HEK293 (cell line): ENCODE measurements at regions not wholly inside any gene's neighbourhood (a gene's known extent, or its start where the extent isn't known, plus 50 kb on each side); places are given as distances from the start of the nearest gene placed in this dataset.
A peak's percentile ranks its signal among the peaks of the same experiment; 100 is the strongest.

Experiments
- CTCF ChIA-PET: fragments of 350-600 bp; formaldehyde crosslinking; extraction: SDS; loops from one replicate; lab custom pipeline; 2021; ENCODE audit warnings: antibody characterized with exemption; lab: Yijun Ruan, JAX
- POLR2A ChIA-PET: fragments of 300-600 bp; formaldehyde crosslinking; extraction: SDS; loops from one replicate; lab custom pipeline; 2020; ENCODE audit warnings: antibody characterized with exemption, inconsistent platforms; lab: Yijun Ruan, JAX
- H3K27ac ChIP-seq: fragments of 200-500 bp; sonication (Bioruptor generic); 2 replicates; pipeline ENCODE4 v1.5.1; 2014; ENCODE audit warnings: low read depth, low read length, control low read depth, inconsistent platforms; ENCODE audit errors: extremely low read depth
- H3K36me3 ChIP-seq, 2 experiments: fragments of 200-500 bp in 1 of 2; sonication (Bioruptor generic) in 1 of 2; 1 replicate in 1 of 2; 2 replicates in 1 of 2; pipeline ENCODE4 v1.5.1; 2014 to 2017; ENCODE audit warnings: inconsistent platforms in 2 of 2, low read length in 2 of 2; ENCODE audit not compliant: control insufficient read depth in 2 of 2, insufficient read depth in 1 of 2
- H3K4me1 ChIP-seq: fragments of 200-500 bp; sonication (Bioruptor generic); 2 replicates; pipeline ENCODE4 v1.5.1; 2014; ENCODE audit warnings: mild to moderate bottlenecking, low read length, inconsistent platforms; ENCODE audit not compliant: control insufficient read depth, insufficient read depth
- H3K4me3 ChIP-seq: 2 replicates; pipeline ENCODE4 v1.5.1; 2011; ENCODE audit warnings: low read depth, mild to moderate bottlenecking, control low read depth, low read length, moderate library complexity
- H3K9me3 ChIP-seq: fragments of 200-500 bp; sonication (Bioruptor generic); 2 replicates; pipeline ENCODE4 v1.5.1; 2014; ENCODE audit warnings: low read depth, low read length, inconsistent platforms; ENCODE audit not compliant: control insufficient read depth, insufficient read depth
- INSM2 ChIP-seq: fragments of 450-650 bp; formaldehyde crosslinking; IDR thresholded peaks from 2 replicates; pipeline ENCODE4 v1.5.1; 2016; ENCODE audit warnings: missing biosample characterization, missing genetic modification characterization
- PRDM1 ChIP-seq: fragments of 450-650 bp; formaldehyde crosslinking; IDR thresholded peaks from 2 replicates; pipeline ENCODE4; 2016; ENCODE audit warnings: missing biosample characterization, missing genetic modification characterization
- REPIN1 ChIP-seq: fragments of 450-650 bp; formaldehyde crosslinking; IDR thresholded peaks from 2 replicates; pipeline ENCODE4 v1.5.1; 2017; ENCODE audit warnings: missing biosample characterization, missing genetic modification characterization, low read depth
- SCRT2 ChIP-seq: fragments of 450-650 bp; formaldehyde crosslinking; IDR thresholded peaks from 2 replicates; pipeline ENCODE4 v1.5.1; 2016; ENCODE audit warnings: missing biosample characterization, missing genetic modification characterization
- TSHZ1 ChIP-seq: fragments of 450-650 bp; formaldehyde crosslinking; IDR thresholded peaks from 2 replicates; pipeline ENCODE4 v1.5.1; 2016; ENCODE audit warnings: missing biosample characterization, missing genetic modification characterization, borderline replicate concordance
- ZBTB1 ChIP-seq: fragments of 450-650 bp; formaldehyde crosslinking; IDR thresholded peaks from 2 replicates; pipeline ENCODE4 v1.5.1; 2016; ENCODE audit warnings: missing biosample characterization, missing genetic modification characterization
- ZBTB49 ChIP-seq: fragments of 450-650 bp; formaldehyde crosslinking; IDR thresholded peaks from 2 replicates; pipeline ENCODE4 v1.5.1; 2016; ENCODE audit warnings: missing biosample characterization, missing genetic modification characterization, low read depth
- ZFP3 ChIP-seq: fragments of 450-650 bp; formaldehyde crosslinking; IDR thresholded peaks from 2 replicates; pipeline ENCODE4 v1.5.1; 2016; ENCODE audit warnings: low read depth, missing biosample characterization, missing genetic modification characterization
- ZNF449 ChIP-seq: fragments of 450-650 bp; formaldehyde crosslinking; IDR thresholded peaks from 2 replicates; pipeline ENCODE4 v1.5.1; 2017; ENCODE audit warnings: missing biosample characterization, mild to moderate bottlenecking, missing genetic modification characterization, moderate library complexity
- ZNF513 ChIP-seq: fragments of 450-650 bp; IDR thresholded peaks from 2 replicates; pipeline ENCODE4 v1.5.1; 2018; ENCODE audit warnings: missing biosample characterization, missing genetic modification characterization
- ZNF529 ChIP-seq: fragments of 450-650 bp; formaldehyde crosslinking; IDR thresholded peaks from 2 replicates; pipeline ENCODE4 v1.5.1; 2017; ENCODE audit warnings: missing genetic modification characterization, missing biosample characterization; ENCODE audit not compliant: insufficient replicate concordance
- ZNF660 ChIP-seq: fragments of 450-650 bp; IDR thresholded peaks from 2 replicates; pipeline ENCODE4 v1.5.1; 2018; ENCODE audit warnings: missing biosample characterization, mild to moderate bottlenecking, missing genetic modification characterization
- ZNF76 ChIP-seq: fragments of 450-650 bp; formaldehyde crosslinking; IDR thresholded peaks from 2 replicates; pipeline ENCODE4; 2016; ENCODE audit warnings: low read depth, missing biosample characterization, missing genetic modification characterization, borderline replicate concordance
- ZSCAN4 ChIP-seq: fragments of 450-650 bp; formaldehyde crosslinking; IDR thresholded peaks from 2 replicates; pipeline ENCODE4 v1.5.1; 2017; ENCODE audit warnings: missing biosample characterization, missing genetic modification characterization

- ChIA-PET POLR2A (no interaction called here), CTCF (no interaction called here)
- TF ChIP-seq ZSCAN4 (tag by site-specific recombination): no peak
- no peaks in the 10 kb centered on the region for H3K36me3 ChIP-seq
- no peaks in the 10 kb centered on the region for H3K9me3 ChIP-seq
- H3K27ac ChIP-seq: no peak overlapping the region
- H3K4me1 ChIP-seq: no peaks in the 10 kb centered on the region
- H3K4me3 ChIP-seq: no peak overlapping the region
Observed at GRCh38 chrX:115494161-115494560, 66.8 kb upstream of the PLS3 start.

GRCh38 chrX:115499112-115499805, 61.7 kb upstream of the PLS3 start:
- Histone ChIP-seq H3K4me1 (no peaks in the 10 kb centered on the region), H3K9me3 (no peaks in the 10 kb centered on the region), H3K27ac (no peak overlapping the region), H3K4me3 (no peak overlapping the region), H3K36me3 (no peaks in the 10 kb centered on the region)
- TF ChIP-seq REPIN1 (tag by site-specific recombination): no peak
- peak; percentile 57; the same call in 1 of the 2 replicates for TF ChIP-seq PRDM1
- ChIA-PET CTCF (no interaction called here), POLR2A (no interaction called here)

- TF ChIP-seq SCRT2 (no peak), TSHZ1 (tag by site-specific recombination) (no peak), ZNF76 (tag by site-specific recombination) (no peak), ZNF449 (tag by site-specific recombination) (no peak), ZBTB49 (tag by site-specific recombination) (no peak), ZSCAN4 (tag by site-specific recombination) (no peak), INSM2 (tag by site-specific recombination) (no peak), ZNF529 (tag by site-specific recombination) (no peak), ZNF513 (tag by site-specific recombination) (no peak), ZFP3 (tag by site-specific recombination) (no peak), ZNF660 (no peak), ZBTB1 (tag by site-specific recombination) (no peak)
- ChIA-PET POLR2A (no interaction called here), CTCF (no interaction called here)
- H3K9me3 ChIP-seq: no peaks in the 10 kb centered on the region
- no peaks in the 10 kb centered on the region for H3K4me1 ChIP-seq
- no peak overlapping the region for H3K27ac ChIP-seq
- no peak overlapping the region for H3K4me3 ChIP-seq
- H3K36me3 ChIP-seq: no peaks in the 10 kb centered on the region
Observed at GRCh38 chrX:115503099-115503498, 57.9 kb upstream of the PLS3 start.
